ENCODE measurements at regions not wholly inside any gene's neighbourhood (a gene's known extent, or its start where the extent isn't known, plus 50 kb on each side); places are given as distances from the start of the nearest gene placed in this dataset.

DNA sequence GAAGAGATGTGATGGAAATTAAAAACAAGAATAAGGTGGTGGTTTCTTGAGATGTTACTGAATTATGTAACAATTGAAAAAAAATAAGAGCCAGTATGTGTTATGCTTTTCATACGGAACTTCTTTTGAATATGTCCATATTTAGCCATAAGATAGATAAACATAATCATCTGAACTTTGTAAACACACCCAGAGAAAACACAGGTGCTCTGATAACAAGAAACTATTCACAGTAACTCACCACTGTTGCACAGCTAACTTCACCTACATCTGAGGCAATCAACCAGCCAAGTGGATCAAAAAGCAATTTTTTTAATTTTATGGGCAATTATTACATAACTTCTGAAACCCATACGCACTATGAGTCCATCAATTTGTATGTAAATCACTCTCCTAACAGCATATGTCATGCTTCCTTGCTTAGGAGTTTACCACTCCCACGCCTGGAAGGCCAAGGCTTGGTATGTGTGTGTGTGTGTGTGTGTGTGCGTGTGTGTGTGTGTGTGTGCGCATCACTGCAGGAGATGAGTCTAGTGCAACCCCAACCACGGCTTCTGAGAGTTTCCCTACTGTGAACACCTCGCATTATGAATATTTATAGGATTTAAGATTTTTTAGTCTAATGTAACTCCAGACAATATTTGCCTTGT, 443.4 kb downstream of the BCAT1 start:
- TF ChIP-seq, protein P1, sequence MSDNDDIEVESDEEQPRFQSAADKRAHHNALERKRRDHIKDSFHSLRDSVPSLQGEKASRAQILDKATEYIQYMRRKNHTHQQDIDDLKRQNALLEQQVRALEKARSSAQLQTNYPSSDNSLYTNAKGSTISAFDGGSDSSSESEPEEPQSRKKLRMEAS (IDR thresholded peaks at IDR 0.05) = no peak
- TF ChIP-seq CEBPB (IDR thresholded peaks at IDR 0.05) (no peak), EP300 (IDR thresholded peaks at IDR 0.05; ENCODE audit: borderline replicate concordance) (no peak), FOXM1 (IDR thresholded peaks at IDR 0.05; ENCODE audit: borderline replicate concordance, low read depth) (no peak), TAF1 (IDR thresholded peaks at IDR 0.05; ENCODE audit: low read depth) (no peak), EGR1 (IDR thresholded peaks at IDR 0.05) (no peak)

Data from Ishikawa (cell line).